Muscle of back (tissue), 3 donors: ENCODE measurements at regions not wholly inside any gene's neighbourhood (a gene's known extent, or its start where the extent isn't known, plus 50 kb on each side); places are given as distances from the start of the nearest gene placed in this dataset.
A peak's percentile ranks its signal among the peaks of the same experiment; 100 is the strongest.

ENCODE experiments used
- DNase-seq, 3 donors: peaks; one replicate each; pipeline versions ENCODE4 v3.0.0 to v3.0.0-alpha.2; 2013

GRCh38 chr11:103730131-103730940 lies 306.1 kb upstream of the DDI1 start:
- DNase-seq = no peak

GRCh38 chr11:103731670-103732069 lies 304.8 kb upstream of the DDI1 start:
- DNase-seq = no peak

GRCh38 chr11:103733889-103734288 lies 302.6 kb upstream of the DDI1 start:
- DNase-seq = no peak

- no peak for DNase-seq
These were observed 300.9 kb upstream of the DDI1 start for GRCh38 chr11:103735497-103736032.

GRCh38 chr11:103736315-103737036 lies 300.0 kb upstream of the DDI1 start:
- DNase-seq = no peak

- DNase-seq = no peak
These were observed 299.3 kb upstream of the DDI1 start for GRCh38 chr11:103737037-103737622.

GRCh38 chr11:103737747-103738146 lies 298.7 kb upstream of the DDI1 start:
- peak in 1 of 3 donors; percentile 4 for DNase-seq

- DNase-seq = peak in 1 of 3 donors; percentile 20
These were observed 297.2 kb upstream of the DDI1 start for GRCh38 chr11:103739074-103739796.

GRCh38 chr11:103744496-103745153 lies 291.8 kb upstream of the DDI1 start:
- no peak for DNase-seq

- no peak for DNase-seq
These were observed 287.3 kb upstream of the DDI1 start for GRCh38 chr11:103749158-103749557.

GRCh38 chr11:103768816-103769215 lies 267.6 kb upstream of the DDI1 start:
- DNase-seq = no peak

GRCh38 chr11:103773059-103773458 lies 263.4 kb upstream of the DDI1 start:
- peak; percentile 58 to 85 (median 75) for DNase-seq

GRCh38 chr11:103773537-103773936 lies 262.9 kb upstream of the DDI1 start:
- DNase-seq = no peak

- peak in 1 of 3 donors; percentile 9 for DNase-seq
These were observed 257.4 kb upstream of the DDI1 start for GRCh38 chr11:103779054-103779453.

GRCh38 chr11:103789952-103790351 lies 246.5 kb upstream of the DDI1 start:
- DNase-seq = peak in 2 of 3 donors; percentile 25 to 50

GRCh38 chr11:103792981-103793468 lies 243.4 kb upstream of the DDI1 start:
- no peak for DNase-seq

GRCh38 chr11:103794262-103794661 lies 242.2 kb upstream of the DDI1 start:
- no peak for DNase-seq

- peak in 2 of 3 donors; percentile 43 to 49 for DNase-seq
These were observed 238.4 kb upstream of the DDI1 start for GRCh38 chr11:103798026-103798425.

- no peak for DNase-seq
These were observed 238.0 kb upstream of the DDI1 start for GRCh38 chr11:103798446-103798845.

- no peak for DNase-seq
These were observed 235.9 kb upstream of the DDI1 start for GRCh38 chr11:103800406-103801114.
